ENCODE measurements at regions not wholly inside any gene's neighbourhood (a gene's known extent, or its start where the extent isn't known, plus 50 kb on each side); places are given as distances from the start of the nearest gene placed in this dataset.

DNA sequence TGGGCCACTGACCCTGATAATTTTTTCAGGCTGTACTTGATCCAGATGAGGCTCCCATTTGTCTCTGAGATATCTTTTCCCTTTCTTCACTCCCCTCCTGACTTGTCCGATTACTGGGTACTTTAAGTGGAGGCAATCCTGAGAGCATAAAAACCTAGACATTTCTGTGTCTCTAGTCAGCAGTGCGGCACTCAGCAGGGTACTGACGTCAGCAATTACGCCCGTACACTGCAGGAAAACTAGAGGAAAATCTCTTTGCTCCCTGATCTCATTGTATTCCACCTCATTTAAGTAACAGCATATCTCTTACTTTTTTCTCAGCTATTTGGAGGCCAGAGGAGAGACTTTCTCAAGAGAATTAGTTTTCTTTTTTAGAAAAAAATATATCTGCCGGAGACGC is 315.5 kb upstream of the OR4E1 start (continued):
- TF ChIP-seq EP300 (IDR thresholded peaks at IDR 0.05; ENCODE audit: borderline replicate concordance in 1 of 2, low read depth in 2 of 2, low read length in 2 of 2) (no peak), KDM4A (IDR thresholded peaks at IDR 0.05; ENCODE audit: low read depth, low read length, severe bottlenecking) (no peak), KDM1A (IDR thresholded peaks at IDR 0.05; ENCODE audit: borderline replicate concordance, low read length) (no peak)
- TF ChIP-seq, protein P1, sequence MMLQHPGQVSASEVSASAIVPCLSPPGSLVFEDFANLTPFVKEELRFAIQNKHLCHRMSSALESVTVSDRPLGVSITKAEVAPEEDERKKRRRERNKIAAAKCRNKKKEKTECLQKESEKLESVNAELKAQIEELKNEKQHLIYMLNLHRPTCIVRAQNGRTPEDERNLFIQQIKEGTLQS (IDR thresholded peaks at IDR 0.05; ENCODE audit: insufficient read depth, low read depth, low read length) = no peak
